Activated CD4-positive, alpha-beta T cell treated with anti-CD3 and anti-CD28 coated beads, Interleukin-2, amount 50 U/mL, for 24 hours (primary cell): ENCODE measurements at regions not wholly inside any gene's neighbourhood (a gene's known extent, or its start where the extent isn't known, plus 50 kb on each side); places are given as distances from the start of the nearest gene placed in this dataset.
A peak's percentile ranks its signal among the peaks of the same experiment; 100 is the strongest.

ENCODE experiments used
- DNase-seq, 2 donors: peaks; one replicate each; pipeline ENCODE4 v3.0.0-alpha.2; 2020; ENCODE audit warnings: low read depth in 1 of 2, low spot score in 1 of 2

GRCh38 chr6:110033101-110033500 lies 55.0 kb downstream of the GPR6 start:
- DNase-seq = no peak

- DNase-seq = no peak
These were observed 55.9 kb downstream of the GPR6 start for GRCh38 chr6:110033749-110034666.

GRCh38 chr6:110034667-110035036 lies 56.5 kb downstream of the GPR6 start:
- DNase-seq = no peak

- no peak for DNase-seq
These were observed 57.2 kb downstream of the GPR6 start for GRCh38 chr6:110035321-110035720.

GRCh38 chr6:110036408-110037302 lies 58.5 kb downstream of the GPR6 start:
- DNase-seq = no peak

GRCh38 chr6:110037726-110038295 lies 59.7 kb downstream of the GPR6 start:
- no peak for DNase-seq

- DNase-seq = peak; percentile 44 to 75
These were observed 61.4 kb downstream of the GPR6 start for GRCh38 chr6:110039364-110039980.

GRCh38 chr6:110039981-110040383 lies 61.9 kb downstream of the GPR6 start:
- peak; percentile 23 to 26 for DNase-seq

GRCh38 chr6:110040716-110041115 lies 62.6 kb downstream of the GPR6 start:
- no peak for DNase-seq

- no peak for DNase-seq
These were observed 63.0 kb downstream of the GPR6 start for GRCh38 chr6:110041126-110041525.

GRCh38 chr6:110041830-110042229 lies 63.7 kb downstream of the GPR6 start:
- no peak for DNase-seq

- no peak for DNase-seq
These were observed 64.7 kb downstream of the GPR6 start for GRCh38 chr6:110042670-110043296.

GRCh38 chr6:110043366-110043994 lies 65.4 kb downstream of the GPR6 start:
- DNase-seq = no peak

- no peak for DNase-seq
These were observed 66.0 kb downstream of the GPR6 start for GRCh38 chr6:110044096-110044495.

- DNase-seq = no peak
These were observed 66.5 kb downstream of the GPR6 start for GRCh38 chr6:110044622-110045021.

- no peak for DNase-seq
These were observed 70.2 kb downstream of the GPR6 start for GRCh38 chr6:110048221-110048875.

GRCh38 chr6:110049696-110050439 lies 71.8 kb downstream of the GPR6 start:
- DNase-seq = no peak
